Omental fat pad (tissue), 3 donors: ENCODE measurements at regions not wholly inside any gene's neighbourhood (a gene's known extent, or its start where the extent isn't known, plus 50 kb on each side); places are given as distances from the start of the nearest gene placed in this dataset.

ENCODE experiments used
- ATAC-seq: fragments of 150-250 bp; one replicate; pipeline ENCODE4 v1.9.1; 2016; ENCODE audit warnings: mild to moderate bottlenecking, moderate library complexity; ENCODE audit not compliant: low FRiP score
- DNase-seq: peaks from one replicate; pipeline ENCODE4 v3.0.0-alpha.2; 2019; ENCODE audit warnings: low spot score
- TF ChIP-seq, protein P1 (sequence below), 3 donors: fragments of 450-650 bp; IDR thresholded peaks; one replicate each; pipeline ENCODE4 v1.5.1; 2016 to 2017; ENCODE audit warnings: antibody characterized with exemption in 3 of 3, mild to moderate bottlenecking in 3 of 3, moderate library complexity in 2 of 3

DNA sequence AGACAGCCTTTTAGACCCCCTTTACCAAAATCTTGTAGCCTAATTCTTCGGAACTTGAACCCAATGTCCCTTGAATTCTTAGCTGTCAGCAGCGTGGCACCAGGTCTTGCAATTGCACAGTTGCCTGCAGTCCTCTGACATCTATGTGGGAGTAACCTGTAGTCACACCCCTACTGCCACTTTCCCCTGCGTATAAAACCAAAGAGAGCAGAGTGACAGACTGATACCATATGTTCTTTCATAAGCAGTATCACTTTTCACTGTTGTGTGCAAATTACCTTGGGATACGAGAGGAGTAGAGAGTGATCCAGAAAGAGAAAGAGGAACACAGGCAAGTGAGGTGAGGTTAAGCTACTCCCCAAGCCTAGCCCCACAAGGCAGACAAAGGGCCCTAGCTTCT is 364.3 kb upstream of the ADAMTSL1 start:
- no peak for ATAC-seq
- DNase-seq = no peak
- TF ChIP-seq, protein P1, sequence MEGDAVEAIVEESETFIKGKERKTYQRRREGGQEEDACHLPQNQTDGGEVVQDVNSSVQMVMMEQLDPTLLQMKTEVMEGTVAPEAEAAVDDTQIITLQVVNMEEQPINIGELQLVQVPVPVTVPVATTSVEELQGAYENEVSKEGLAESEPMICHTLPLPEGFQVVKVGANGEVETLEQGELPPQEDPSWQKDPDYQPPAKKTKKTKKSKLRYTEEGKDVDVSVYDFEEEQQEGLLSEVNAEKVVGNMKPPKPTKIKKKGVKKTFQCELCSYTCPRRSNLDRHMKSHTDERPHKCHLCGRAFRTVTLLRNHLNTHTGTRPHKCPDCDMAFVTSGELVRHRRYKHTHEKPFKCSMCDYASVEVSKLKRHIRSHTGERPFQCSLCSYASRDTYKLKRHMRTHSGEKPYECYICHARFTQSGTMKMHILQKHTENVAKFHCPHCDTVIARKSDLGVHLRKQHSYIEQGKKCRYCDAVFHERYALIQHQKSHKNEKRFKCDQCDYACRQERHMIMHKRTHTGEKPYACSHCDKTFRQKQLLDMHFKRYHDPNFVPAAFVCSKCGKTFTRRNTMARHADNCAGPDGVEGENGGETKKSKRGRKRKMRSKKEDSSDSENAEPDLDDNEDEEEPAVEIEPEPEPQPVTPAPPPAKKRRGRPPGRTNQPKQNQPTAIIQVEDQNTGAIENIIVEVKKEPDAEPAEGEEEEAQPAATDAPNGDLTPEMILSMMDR (IDR thresholded peaks at IDR 0.05) = no peak

DNA sequence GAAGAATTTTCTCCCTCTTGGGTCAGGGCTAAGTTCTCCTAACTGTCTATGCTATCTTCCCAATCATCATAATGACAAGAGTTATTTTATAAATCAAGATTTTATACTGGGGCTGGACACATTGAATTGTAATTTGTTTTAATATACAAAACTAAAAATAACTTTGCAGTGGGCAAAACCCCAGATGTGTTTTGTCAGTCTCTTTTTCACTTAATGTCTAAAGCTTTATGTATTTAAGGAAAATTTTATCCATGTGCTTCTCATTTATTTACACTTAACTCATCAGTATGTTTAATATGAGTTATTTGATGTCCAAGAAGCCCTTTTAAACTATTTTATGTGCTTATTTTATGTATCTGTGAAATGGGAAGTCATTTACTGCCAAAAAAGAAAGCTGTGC is 362.8 kb upstream of the ADAMTSL1 start:
- ATAC-seq = no peak
- TF ChIP-seq, protein P1 (IDR thresholded peaks at IDR 0.05) = no peak
- no peak for DNase-seq

DNA sequence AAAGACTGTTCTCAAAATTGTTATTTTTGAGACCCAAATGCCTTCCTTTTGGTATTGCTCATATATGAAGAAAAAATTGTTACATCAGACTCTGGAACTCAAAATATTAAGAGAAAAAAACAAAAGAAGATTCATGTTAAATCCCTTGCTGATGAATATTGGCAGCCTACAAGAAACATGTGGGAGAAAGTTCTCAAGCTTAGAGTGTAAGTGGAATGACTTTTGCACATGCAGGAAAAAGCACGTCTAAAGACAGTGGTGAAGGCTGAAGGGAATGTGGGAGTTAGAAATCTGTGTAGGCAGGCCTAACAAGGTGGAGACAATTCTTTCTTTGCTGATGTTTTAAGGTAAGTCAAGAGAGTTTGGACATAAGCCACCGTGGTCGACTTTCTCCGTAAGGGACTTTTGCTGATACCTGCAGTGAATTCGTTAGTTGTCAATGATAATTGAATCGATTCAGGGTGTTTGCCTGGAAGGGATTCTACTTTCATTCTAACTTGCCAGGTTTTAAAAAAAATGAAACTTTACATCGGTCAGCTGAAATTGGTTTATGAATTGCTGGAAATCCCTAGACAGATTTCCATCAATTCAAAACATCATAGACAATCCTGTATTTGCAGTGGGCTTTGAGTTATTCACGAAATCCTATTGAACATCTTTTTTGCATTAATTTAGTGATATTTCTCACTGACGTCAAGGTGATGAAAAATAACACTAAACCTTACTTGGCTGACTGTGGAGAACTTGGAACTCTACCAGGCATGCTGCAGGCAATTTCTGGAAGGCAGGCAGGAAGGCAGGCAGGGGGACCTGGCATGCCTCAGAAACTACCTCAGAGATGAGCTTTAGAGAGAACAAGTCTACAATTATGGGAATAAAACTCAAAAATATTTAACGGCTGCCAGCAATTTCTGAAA is 359.1 kb upstream of the ADAMTSL1 start:
- TF ChIP-seq, protein P1 (IDR thresholded peaks at IDR 0.05) = no peak
- DNase-seq = no peak
- ATAC-seq = peak; percentile 65

DNA sequence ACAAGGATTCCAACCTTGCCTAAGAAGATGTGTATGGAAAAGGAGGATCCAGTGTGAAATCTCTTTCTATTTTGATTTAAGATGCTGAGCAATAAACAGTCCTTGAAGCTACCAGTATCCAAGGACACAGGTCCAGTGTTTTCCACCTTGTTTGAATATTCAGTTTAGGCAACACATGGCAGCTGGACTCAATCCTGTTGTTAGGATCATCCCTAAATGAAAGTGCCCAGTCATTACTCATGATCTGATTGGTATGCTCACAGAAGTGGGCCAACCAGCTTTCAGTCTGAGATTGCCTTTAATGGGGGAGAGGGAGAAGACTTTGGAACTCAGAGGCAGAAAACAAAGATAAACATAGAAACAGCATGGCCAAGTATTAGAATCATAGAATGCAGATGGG is 355.7 kb upstream of the ADAMTSL1 start:
- ATAC-seq (no peak), DNase-seq (no peak)
- TF ChIP-seq, protein P1 (IDR thresholded peaks at IDR 0.05) = no peak

DNA sequence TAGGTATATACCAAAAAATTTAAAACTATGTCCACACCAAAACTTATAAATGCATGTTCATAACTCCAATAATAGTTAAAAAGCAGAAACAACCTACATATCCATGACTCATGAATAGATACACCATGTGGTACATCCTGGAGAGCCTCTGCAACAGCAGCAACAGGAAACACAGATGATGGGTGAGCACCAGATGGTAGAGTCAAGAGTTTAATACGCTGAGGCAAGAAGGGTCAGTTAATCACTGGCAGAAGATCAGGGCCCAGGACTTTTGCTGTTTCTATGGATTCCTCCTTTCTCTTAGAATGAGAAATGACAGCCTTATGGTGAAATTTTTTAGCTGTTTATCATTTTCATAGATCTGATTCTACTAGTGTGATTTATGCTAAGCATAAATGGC is 351.8 kb upstream of the ADAMTSL1 start:
- TF ChIP-seq, protein P1 (IDR thresholded peaks at IDR 0.05) = no peak
- no peak for ATAC-seq

DNA sequence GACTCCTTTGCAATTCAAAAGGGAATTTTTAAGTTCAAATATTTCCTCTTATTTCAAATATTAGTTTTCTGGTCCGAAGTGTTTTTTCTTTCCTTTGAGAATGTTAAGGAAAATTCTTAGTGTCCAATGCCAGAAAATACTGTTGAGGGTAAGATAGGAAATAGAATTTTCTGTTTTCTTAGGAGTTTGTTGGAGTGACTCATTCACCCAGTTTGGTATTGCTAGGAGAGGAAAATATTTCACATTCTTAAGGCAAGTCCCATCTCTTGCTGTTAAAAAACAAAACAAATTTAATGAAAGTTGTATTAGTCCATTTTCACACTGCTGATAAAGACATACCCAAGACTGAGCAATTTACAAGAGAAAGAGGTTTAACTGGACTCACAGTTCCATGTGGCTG is 349.2 kb upstream of the ADAMTSL1 start:
- TF ChIP-seq, protein P1 (IDR thresholded peaks at IDR 0.05) = no peak
- peak; percentile 49 for ATAC-seq

More for the DNA sequence above, 351.8 kb upstream of the ADAMTSL1 start:
- no peak for DNase-seq

More for the DNA sequence above, 349.2 kb upstream of the ADAMTSL1 start:
- no peak for DNase-seq
